ENCODE measurements at regions not wholly inside any gene's neighbourhood (a gene's known extent, or its start where the extent isn't known, plus 50 kb on each side); places are given as distances from the start of the nearest gene placed in this dataset.

DNA sequence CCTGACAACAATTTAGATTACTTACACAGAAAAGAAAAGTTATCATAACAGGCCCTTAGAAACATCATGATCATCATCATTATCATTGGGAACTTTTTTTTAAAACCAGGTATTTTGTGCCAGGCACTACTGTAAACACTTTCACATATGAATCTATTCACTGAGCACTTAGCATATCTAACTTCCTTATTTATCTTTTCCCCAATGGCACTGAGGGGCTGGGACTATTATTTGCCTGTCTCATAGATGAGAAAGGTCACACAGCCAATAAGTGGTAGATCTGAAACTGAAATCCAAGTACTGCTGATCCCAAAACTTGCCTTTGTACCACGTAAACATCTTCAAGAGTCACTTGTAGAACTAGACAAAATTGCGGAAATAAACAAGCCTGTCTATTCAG, 184.2 kb upstream of the RBPJ start:
- no peak for DNase-seq

DNA sequence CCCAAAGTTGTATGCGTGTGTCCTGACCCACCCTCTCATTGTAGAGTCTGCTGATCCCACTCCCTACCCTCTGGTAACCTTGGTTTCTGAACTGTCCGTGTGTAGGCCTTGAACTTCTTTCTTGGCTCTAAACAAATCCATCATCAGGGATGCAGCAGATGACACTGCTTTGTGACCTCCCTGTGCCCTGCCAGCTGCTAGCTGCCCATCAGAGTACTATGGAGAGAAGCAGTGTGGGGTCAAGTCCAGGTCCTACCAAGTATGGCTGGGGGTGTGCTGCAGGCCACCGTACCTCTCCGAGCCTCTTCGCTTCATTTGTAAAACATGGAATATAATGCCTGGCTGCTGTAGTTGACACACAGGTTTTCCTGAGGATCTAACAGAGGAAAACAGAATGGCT, 183.5 kb upstream of the RBPJ start:
- no peak for DNase-seq

GRCh38 chr4:26139310-26139924, 181.4 kb upstream of the RBPJ start:
- no peak for DNase-seq

DNA sequence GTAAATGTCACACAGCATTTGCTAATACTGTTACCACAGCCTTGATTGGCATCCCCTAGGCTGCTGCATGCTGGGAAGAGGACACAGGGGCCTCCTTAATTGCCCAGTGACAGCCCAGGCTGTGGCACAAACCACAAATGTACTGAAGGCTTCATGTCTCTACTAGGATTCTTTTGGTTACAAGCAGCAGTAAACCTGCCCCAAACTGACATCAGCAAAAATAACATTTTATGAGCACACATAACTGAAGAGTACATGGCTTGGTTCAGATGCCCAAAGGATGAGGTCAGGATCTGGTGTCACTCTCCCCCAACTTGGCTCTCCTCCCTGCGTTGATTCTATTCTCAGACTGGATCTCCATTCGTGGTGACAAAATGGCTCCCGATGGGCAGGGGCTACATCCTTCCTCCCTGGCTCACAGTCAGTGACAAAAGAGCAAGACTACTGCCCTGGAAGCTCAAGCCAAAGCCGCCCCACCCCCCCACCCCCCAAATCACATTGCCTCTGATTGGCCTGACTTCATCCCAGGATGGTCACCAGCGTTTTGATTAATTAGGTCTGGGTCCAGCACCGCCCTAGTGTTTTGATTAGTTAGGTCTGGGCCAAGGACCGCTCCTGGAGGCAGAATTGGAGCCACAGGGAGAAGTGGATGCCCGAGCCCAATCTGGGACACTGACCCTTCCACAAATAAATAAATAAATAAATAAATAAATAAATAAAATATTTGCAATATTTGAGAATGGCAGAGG, 180.5 kb upstream of the RBPJ start:
- no peak for DNase-seq

- no peak for DNase-seq
Observed at GRCh38 chr4:26141051-26141721, 179.6 kb upstream of the RBPJ start.

DNA sequence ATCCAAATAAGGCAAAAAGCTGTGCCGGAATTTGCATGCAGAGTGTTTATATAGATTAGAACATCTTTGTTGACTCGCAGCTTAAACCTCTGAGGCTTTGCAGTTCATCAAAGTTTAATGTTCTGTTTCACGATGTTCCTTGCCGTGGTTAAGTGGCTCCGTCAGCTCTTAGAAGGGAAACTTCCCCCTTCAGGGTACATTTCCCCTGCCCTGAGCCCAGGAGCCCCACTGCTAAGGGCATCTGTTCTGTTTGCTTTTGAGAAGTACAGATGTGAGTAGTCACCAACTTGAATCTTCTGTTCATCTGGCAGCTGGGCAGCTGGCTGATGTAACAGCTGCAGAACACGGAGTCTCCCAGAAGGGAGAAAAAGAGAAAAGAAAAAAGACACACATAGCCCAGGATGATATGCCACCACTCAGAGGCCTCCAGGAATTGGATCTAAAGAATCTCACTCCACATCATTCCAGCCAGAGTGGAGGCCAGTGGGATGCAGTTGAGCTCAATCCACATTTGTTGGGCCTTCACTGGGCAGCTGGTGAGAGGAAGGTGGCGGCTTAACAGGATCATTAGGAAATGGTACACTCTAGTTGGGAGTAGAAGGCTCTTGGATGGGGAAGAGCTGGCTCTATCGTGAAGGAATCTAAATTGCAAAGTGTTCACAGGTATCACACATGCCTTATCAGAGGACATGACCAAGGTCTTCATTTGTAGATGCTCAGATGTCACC, 178.7 kb upstream of the RBPJ start:
- DNase-seq: peak in 8 of 58 donors; percentile 5 to 50 (median 8)

GRCh38 chr4:26144526-26145155, 176.2 kb upstream of the RBPJ start:
- no peak for DNase-seq

DNA sequence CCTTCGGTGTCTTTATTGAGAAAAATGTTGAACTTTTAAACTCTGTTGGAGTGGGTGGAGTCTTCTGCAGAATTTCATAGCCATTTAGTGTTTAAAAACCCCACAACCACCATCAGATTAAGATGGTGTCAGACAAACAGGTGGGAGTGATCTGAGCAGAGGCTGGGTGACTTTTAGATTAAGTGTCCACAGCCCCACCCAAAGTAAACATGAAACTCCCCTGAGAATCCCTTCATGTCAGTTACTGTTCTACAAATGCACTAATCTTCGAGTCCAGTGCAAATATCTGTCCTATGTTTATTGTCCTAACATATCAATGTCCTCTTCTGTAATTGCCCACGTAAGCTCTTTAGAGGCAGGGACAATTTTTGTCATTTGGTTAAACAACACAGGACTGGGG, 175.6 kb upstream of the RBPJ start:
- no peak for DNase-seq

- DNase-seq: no peak
Observed at GRCh38 chr4:26148927-26149326, 171.9 kb upstream of the RBPJ start.

DNA sequence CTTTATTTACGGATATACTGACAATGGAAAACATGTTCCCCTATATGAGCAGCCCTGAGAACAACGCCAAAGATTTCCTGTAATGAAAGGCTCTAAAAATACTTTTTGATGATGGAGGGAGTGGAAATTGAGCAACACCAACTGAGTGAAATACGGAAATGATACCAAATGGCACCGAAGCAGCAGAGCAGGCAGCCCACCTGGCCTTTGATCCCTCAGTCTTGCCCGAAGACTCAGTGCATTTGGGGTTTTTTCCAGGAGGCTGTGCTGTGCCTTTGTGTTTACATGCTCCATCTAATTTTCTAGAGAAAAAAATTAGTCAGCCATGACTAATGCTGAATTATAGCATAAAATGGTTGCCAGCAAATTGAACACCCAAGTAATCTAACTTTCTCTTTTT, 169.9 kb upstream of the RBPJ start:
- DNase-seq: no peak

- DNase-seq: no peak
Observed at GRCh38 chr4:26151615-26152014, 169.2 kb upstream of the RBPJ start.

GRCh38 chr4:26152056-26152455, 168.8 kb upstream of the RBPJ start:
- DNase-seq: no peak

DNA sequence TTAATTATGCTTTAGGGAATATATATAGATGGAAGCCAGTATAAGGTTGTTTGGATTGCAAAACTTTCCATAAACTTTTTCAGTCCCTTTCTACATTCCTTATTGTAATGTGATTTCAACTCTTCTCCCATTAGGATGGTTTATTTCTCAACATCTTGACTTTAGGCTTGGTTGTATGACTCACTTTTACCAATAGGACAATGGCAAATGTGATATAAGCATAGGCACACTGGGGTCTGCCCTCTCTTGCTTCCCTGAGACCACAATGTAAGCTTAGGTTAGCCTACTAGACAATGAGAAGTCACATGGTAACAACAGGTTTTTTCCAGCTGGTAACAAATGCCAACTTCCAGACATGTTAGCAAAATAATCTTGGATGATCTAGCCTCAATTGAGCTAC, 163.3 kb upstream of the RBPJ start:
- DNase-seq: no peak

- no peak for DNase-seq
Observed at GRCh38 chr4:26160591-26160990, 160.2 kb upstream of the RBPJ start.

DNA sequence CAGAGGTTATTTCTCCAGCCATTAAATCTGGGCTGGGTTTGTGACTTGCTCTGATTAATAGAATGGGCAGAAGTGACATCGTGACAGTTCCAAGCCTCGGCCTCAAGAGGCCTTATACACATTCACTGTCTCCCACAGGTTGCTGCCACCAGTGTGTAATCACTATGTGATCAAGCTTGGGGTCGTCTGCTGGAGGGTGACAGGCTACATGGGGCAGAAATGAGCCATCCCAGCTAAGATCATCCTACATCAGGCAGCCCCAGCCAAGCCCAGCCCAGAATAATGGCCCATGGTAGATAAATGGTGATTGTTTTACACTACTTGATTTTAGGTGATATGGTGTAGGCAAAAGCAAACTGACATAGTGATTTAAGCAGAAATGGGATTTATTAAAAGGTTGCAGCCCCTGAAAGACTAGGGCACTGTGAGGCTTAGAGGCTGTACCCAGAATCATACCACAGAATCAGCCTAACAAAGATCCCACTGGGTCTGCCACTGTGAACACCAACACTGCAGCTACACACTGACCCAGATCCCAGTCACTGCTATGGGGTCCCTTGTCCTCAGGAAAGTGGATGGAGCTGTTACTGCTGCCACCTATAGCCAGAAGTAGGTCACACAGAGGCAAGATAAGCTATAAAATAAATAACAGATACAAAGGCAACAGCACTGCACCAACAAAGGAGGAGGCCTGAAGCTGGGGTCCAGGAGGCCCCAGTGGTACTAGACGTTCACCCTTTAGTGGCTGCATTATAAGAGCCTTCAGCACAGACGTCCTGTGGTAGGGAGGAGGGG, 159.6 kb upstream of the RBPJ start:
- no peak for DNase-seq

GRCh38 chr4:26162101-26162500, 158.7 kb upstream of the RBPJ start:
- no peak for DNase-seq

GRCh38 chr4:26163425-26164362, 157.1 kb upstream of the RBPJ start:
- DNase-seq: no peak

DNA sequence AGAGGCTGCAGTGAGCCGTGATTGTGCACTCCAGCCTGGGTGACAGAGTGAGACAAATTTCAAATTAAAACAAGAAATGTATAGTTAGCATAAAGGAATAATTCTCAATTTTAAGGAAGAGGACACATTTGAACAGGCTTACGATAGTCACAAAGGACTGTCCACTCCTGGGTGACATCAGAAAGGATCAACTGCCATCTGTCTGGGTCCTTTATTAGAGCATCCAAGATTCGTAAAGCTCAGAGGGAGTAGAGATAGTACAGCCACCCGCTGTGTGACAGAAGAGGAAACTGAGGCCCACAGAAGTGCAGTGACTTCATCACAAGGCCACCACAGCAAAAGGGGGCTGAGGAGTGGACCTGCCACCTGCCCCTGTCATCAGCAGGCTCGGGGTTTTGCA, 149.3 kb upstream of the RBPJ start:
- no peak for DNase-seq

GRCh38 chr4:26171941-26172340, 148.9 kb upstream of the RBPJ start:
- peak in 5 of 58 donors; percentile 3 to 33 (median 10) for DNase-seq

DNA sequence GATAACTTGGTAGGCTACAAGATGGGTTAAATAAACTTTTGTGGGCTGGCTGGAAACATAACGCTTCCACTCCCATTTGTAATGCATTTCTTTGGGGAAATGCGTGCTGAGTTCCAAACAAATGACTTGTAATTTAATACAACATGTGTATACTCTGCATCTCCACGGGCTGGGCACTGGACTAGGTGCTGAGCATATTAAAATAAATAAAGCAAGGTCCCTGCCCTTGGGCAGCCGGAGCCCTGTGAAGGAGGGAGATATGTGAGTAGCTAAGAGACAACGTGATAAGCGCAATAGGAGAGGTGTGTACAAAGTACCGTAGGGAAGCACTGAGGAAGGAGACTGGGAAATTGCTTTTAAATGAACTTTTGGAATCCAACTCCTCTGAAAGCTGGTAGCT, 147.2 kb upstream of the RBPJ start:
- DNase-seq: no peak
